Fibroblast of peridontal ligament (primary cell): ENCODE measurements at regions not wholly inside any gene's neighbourhood (a gene's known extent, or its start where the extent isn't known, plus 50 kb on each side); places are given as distances from the start of the nearest gene placed in this dataset.
A peak's percentile ranks its signal among the peaks of the same experiment; 100 is the strongest.

ENCODE experiments used
- DNase-seq: peaks from one replicate; pipeline ENCODE4 v3.0.0-alpha.2; 2010; ENCODE audit errors: extremely low read depth

GRCh38 chr11:11173316-11174025 is 179.6 kb downstream of the CSNK2A3 start:
- DNase-seq = no peak

GRCh38 chr11:11171854-11172253 is 181.2 kb downstream of the CSNK2A3 start:
- DNase-seq = no peak

- DNase-seq = no peak
Measured at GRCh38 chr11:11171285-11171684, 181.8 kb downstream of the CSNK2A3 start.

GRCh38 chr11:11170352-11171084 is 182.5 kb downstream of the CSNK2A3 start:
- DNase-seq = no peak

DNA sequence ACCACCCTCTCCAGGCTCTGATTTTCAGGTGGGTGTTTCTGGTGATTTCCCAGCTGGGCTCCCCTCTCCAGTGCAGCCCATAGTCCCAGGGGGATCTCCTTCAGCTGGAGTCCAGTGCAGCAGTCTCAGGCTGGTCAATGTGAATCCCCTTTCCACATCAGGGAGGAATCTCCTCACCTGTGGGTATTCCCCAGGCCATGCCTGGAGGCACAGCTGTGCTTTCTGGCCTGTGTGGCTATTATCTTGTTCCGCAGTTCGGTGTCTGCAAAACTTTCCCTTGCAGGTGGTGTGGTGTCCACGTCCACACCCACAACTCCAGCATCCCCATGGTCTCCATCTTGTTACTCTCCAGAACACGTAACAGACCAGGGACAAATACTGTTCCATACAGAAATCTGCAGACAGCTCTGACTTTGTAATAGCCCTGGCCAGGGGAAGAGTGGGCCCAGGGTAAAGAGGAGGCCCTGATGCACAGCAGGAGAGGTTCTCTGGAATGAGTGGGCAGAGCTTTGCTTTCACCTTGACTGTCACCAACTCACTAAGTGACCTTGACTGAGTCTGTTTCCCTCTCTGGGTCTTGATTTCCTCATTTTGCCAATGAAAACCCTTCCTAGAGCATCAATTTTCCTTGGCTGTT is 183.2 kb downstream of the CSNK2A3 start:
- DNase-seq = no peak

DNA sequence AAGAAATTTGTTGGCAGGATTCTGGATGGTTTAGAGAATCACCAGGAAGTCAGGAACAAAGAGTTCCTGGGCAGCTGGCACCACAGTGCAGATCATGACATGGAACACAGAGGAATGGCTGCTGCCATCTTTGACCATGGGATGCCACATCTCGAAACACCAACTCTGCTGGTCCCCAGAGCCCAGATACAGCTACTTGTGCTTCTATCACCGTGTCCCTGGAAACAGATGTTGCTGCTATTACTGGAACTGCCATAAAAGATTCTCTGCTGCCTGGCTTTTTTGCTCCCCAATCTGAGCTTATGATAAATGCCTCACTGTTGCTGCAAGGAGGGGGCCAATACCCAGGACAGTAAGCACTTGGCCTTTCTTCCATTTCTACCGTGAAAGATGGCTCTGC is 185.2 kb downstream of the CSNK2A3 start:
- DNase-seq = no peak

DNA sequence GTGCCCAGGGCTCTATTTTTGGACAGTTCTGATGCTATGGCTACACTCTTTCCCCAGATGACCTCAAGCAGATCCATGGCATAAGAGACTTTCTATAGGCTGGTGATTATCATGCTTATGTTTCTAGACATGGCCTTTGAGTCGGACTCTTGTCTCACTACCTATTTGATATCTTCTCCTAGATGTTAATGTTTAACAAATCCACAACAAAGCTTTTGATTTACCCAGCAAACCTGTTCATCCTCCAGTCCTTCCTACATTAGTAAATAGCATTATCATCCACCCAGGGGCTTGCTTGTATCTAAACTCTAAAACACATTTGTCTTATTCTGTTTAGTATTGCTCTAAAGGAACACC is 188.7 kb downstream of the CSNK2A3 start:
- DNase-seq = no peak

DNA sequence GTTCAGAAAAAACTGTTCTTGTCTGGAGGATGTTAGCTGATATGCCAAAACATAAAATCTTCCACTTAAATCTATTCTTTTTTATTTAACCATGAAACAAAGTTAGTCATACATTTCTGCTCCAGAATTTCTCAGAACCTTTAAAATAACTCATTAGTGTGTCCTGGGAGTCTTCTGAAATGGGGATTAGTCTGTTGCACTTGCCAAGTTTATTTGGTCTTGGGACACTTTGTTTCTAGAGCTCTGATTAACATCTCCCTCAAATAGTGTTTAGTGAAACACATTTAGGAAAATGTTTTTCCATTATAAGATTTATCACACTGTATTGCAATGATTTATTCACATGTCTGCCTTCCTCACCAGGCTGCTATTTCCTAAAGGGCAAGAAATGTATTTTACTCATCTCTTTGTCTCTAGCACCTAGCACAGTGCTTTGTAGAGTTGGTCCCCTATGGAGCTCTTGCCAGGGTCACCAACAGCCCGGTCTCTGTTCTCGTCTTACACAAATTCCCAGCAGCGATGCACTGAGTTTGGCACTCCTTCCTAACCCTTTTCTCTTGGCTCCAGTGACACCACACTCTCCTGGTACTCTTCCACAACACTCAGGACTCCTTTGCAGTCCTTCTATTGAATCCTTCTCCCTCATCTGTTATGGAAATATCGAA is 189.2 kb downstream of the CSNK2A3 start:
- DNase-seq = no peak

DNA sequence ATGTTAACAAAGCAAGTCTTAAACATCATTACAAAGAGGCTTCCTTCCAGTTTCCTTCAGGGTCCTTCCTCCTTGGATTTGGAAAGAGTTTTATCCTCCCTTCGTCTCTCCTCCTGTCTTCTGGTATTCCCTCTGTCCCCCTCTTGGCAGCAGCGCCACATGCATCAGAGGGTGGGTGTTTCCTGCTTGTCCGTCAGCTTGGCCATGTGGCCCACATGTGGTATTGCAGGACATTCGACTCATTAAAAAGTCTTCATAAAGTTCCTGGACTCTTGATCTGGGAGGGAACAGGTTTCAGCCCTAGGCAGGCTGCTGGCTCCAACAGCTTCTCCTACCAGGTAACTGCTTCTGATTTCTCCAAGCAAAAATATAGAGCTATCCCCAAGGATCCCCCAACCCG is 189.8 kb downstream of the CSNK2A3 start:
- DNase-seq = no peak

- peak; percentile 9 for DNase-seq
Measured at GRCh38 chr11:11157185-11157584, 195.9 kb downstream of the CSNK2A3 start.

- DNase-seq = no peak
Measured at GRCh38 chr11:11155962-11156815, 196.9 kb downstream of the CSNK2A3 start.

GRCh38 chr11:11152877-11153276 is 200.2 kb downstream of the CSNK2A3 start:
- no peak for DNase-seq

- DNase-seq = no peak
Measured at GRCh38 chr11:11149671-11150459, 203.2 kb downstream of the CSNK2A3 start.

DNA sequence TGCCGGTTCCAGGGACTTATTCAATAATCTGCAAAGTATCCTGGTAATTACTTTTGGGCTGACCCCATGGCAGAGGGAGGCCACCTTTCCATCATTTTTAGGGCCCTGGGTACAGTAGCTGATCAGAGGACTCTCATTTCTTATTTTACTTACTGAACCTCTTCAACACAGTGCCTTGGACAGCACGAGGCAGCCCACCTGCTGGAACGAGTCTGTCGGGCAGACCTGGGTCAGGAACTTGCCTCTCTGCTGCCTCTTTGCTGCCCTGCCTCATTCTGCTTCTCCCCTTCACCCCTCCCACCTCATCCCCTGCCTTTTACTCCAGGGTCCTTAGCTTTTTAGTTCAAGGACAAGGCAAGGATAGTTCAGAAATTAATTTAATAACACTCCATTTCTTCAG is 204.5 kb downstream of the CSNK2A3 start:
- no peak for DNase-seq

GRCh38 chr11:11148104-11148509 is 204.9 kb downstream of the CSNK2A3 start:
- DNase-seq = peak; percentile 67

DNA sequence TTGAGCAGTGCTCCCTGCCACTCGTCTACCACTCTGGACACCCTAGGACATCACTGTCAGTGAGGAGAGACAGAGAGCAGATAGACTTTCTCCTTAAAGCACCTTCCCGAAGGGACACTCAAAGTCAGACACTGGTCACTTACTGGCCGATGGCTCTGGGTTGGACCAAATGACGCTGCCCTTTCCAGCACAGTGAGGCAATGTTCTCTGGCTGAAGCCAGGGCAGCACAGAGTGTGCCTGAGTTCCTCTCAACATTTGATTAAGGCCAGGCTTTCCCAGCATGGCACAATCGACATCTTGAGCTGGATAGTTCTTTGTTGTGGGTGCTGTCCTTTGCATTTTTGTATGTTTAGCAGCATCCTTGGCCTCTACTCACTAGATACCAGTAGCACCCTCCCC is 206.2 kb downstream of the CSNK2A3 start:
- no peak for DNase-seq

DNA sequence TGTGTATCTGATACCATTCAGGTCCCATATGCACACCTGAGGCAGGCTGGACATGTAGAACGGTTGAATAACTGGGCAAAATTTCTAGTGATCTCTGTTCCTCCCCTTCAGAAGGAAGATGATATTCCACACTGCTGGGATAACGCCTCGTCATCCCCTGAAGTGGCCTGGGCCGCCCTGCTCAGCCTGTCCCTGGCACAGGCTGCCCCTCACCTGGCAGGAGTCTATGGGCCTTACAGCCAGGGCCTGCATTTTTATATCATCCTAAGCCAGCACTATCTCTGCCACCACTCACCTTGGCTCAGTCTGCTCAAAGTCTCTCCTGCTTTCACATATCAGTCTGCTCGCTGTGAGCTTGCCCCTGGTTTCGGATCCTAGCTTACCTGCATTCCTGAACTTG is 209.2 kb downstream of the CSNK2A3 start:
- DNase-seq = no peak

- no peak for DNase-seq
Measured at GRCh38 chr11:11142430-11142829, 210.6 kb downstream of the CSNK2A3 start.

DNA sequence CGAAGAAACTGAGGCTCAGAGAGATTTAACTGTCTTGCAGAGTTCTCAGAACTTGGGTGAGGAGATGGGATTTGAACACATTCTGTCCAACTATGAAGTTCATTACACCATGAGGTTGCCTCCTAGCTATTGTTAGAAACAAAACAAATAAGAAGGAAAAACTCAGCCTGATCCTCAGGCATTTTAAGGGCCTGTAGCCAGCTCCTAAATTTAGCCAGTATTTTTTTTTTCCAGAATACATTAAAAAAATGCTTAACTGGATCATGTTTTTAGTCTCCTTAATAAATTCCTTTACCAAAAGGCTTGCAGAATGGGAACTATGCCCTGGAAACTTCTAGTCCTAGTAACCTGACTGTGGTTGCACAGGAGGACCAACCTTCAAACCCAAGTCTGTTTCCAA is 212.0 kb downstream of the CSNK2A3 start:
- DNase-seq = no peak

DNA sequence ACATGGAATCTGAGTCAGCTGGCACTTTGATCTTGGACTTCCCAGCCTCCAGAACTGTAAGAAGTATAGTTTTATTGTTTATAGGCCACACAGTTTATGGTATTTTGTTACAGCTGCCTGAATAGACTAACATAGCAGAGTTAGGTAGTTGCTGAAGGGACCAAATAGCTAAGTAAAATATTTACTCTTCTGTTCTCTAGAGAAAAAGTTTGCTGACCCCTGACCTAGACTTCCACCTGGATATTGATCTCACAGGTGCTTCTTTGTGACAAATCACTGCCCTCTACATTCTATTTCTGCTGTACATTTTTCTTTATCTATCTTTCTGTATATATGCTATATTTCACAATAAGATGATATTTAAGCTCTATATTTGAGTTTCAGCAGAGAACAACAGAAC is 212.5 kb downstream of the CSNK2A3 start:
- DNase-seq = no peak

GRCh38 chr11:11137339-11137738 is 215.7 kb downstream of the CSNK2A3 start:
- no peak for DNase-seq
